ENCODE measurements at regions not wholly inside any gene's neighbourhood (a gene's known extent, or its start where the extent isn't known, plus 50 kb on each side); places are given as distances from the start of the nearest gene placed in this dataset.
"Not testable (repeated sequence)": the region's sequence is repeated elsewhere in the genome, so short reads cannot be mapped to it uniquely, and the experiment has no call there.

- no peak for TF ChIP-seq CTCF (conservative IDR thresholded peaks at IDR 0.05)
- no peaks in the 10 kb centered on the region for H3K36me3 Mint-ChIP-seq (ENCODE audit: low read depth)
- H3K27ac Mint-ChIP-seq (ENCODE audit: unreplicated experiment) = no peak overlapping the region
- peaks cover 2% of the 10 kb centered on the region for H3K9me3 Mint-ChIP-seq
- H3K27me3 Mint-ChIP-seq (ENCODE audit: low read depth) = peaks cover 32% of the 10 kb centered on the region
- no peak for DNase-seq (ENCODE audit: low read depth, low spot score)
- H3K4me1 Mint-ChIP-seq = no peaks in the 10 kb centered on the region
- H3K4me3 Mint-ChIP-seq = no peak overlapping the region
Observed at GRCh38 chr4:55272102-55272501, 73.9 kb upstream of the SRD5A3 start.

GRCh38 chr4:55272589-55272988 is 73.5 kb upstream of the SRD5A3 start:
- DNase-seq (ENCODE audit: low read depth, low spot score) = no peak
- peaks cover 2% of the 10 kb centered on the region for H3K9me3 Mint-ChIP-seq
- no peak overlapping the region for H3K4me3 Mint-ChIP-seq
- no peak for TF ChIP-seq CTCF (conservative IDR thresholded peaks at IDR 0.05)
- H3K36me3 Mint-ChIP-seq (ENCODE audit: low read depth) = no peaks in the 10 kb centered on the region
- H3K4me1 Mint-ChIP-seq = no peaks in the 10 kb centered on the region
- peaks cover 30% of the 10 kb centered on the region for H3K27me3 Mint-ChIP-seq (ENCODE audit: low read depth)
- H3K27ac Mint-ChIP-seq (ENCODE audit: unreplicated experiment) = no peak overlapping the region

- no peak for TF ChIP-seq CTCF (conservative IDR thresholded peaks at IDR 0.05)
- Mint-ChIP-seq H3K27me3 (ENCODE audit: low read depth) (peaks cover 41% of the 10 kb centered on the region), H3K9me3 (peaks cover 8% of the 10 kb centered on the region), H3K36me3 (ENCODE audit: low read depth) (no peaks in the 10 kb centered on the region), H3K4me1 (no peaks in the 10 kb centered on the region), H3K4me3 (no peak overlapping the region), H3K27ac (ENCODE audit: unreplicated experiment) (no peak overlapping the region)
- DNase-seq (ENCODE audit: low read depth, low spot score) = no peak
Observed at GRCh38 chr4:55277011-55277410, 69.0 kb upstream of the SRD5A3 start.

- DNase-seq (ENCODE audit: low read depth, low spot score) = no peak
- Mint-ChIP-seq H3K4me3 (no peak overlapping the region), H3K27me3 (ENCODE audit: low read depth) (peaks cover 35% of the 10 kb centered on the region), H3K36me3 (ENCODE audit: low read depth) (no peaks in the 10 kb centered on the region), H3K4me1 (no peaks in the 10 kb centered on the region), H3K27ac (ENCODE audit: unreplicated experiment) (no peak overlapping the region), H3K9me3 (peaks cover 16% of the 10 kb centered on the region)
- TF ChIP-seq CTCF (conservative IDR thresholded peaks at IDR 0.05) = no peak
Observed at GRCh38 chr4:55278316-55278715, 67.7 kb upstream of the SRD5A3 start.

- not testable (repeated sequence) for H3K4me3 Mint-ChIP-seq; DNase-seq (ENCODE audit: low read depth, low spot score); H3K27ac Mint-ChIP-seq (ENCODE audit: unreplicated experiment); H3K4me1 Mint-ChIP-seq; H3K36me3 Mint-ChIP-seq (ENCODE audit: low read depth)
- peaks cover 15% of the 10 kb centered on the region for H3K27me3 Mint-ChIP-seq (ENCODE audit: low read depth)
- H3K9me3 Mint-ChIP-seq = peaks cover 29% of the 10 kb centered on the region
Observed at GRCh38 chr4:55280474-55280873, 65.6 kb upstream of the SRD5A3 start.

- H3K36me3 Mint-ChIP-seq (ENCODE audit: low read depth); DNase-seq (ENCODE audit: low read depth, low spot score): not testable (repeated sequence)
Observed at GRCh38 chr4:55281118-55281683, 64.8 kb upstream of the SRD5A3 start.

More at GRCh38 chr4:55281118-55281683, 64.8 kb upstream of the SRD5A3 start:
- Mint-ChIP-seq H3K27me3 (ENCODE audit: low read depth) (peaks cover 13% of the 10 kb centered on the region), H3K9me3 (peaks cover 33% of the 10 kb centered on the region)
- H3K4me3 Mint-ChIP-seq; H3K27ac Mint-ChIP-seq (ENCODE audit: unreplicated experiment); H3K4me1 Mint-ChIP-seq: not testable (repeated sequence)

Measured in neural crest cell (in vitro differentiated cells).